H1 (cell line): ENCODE measurements at regions not wholly inside any gene's neighbourhood (a gene's known extent, or its start where the extent isn't known, plus 50 kb on each side); places are given as distances from the start of the nearest gene placed in this dataset.

Source experiments
- CREB1 ChIP-seq: IDR thresholded peaks from 2 replicates; pipeline ENCODE4 v1.6.1; 2012; ENCODE audit warnings: inconsistent platforms
- CTBP2 ChIP-seq: IDR thresholded peaks from 2 replicates; pipeline ENCODE4 v1.7.0; 2011; ENCODE audit warnings: borderline replicate concordance, mild to moderate bottlenecking, moderate library complexity, mixed read lengths, low read length; ENCODE audit not compliant: insufficient read depth, insufficient read length
- EGR1 ChIP-seq: IDR thresholded peaks from 2 replicates; pipeline ENCODE4 v1.6.1; 2011; ENCODE audit warnings: low read depth, low read length, borderline replicate concordance
- FOSL1 ChIP-seq: IDR thresholded peaks from 2 replicates; pipeline ENCODE4 v1.6.1; 2011; ENCODE audit warnings: mild to moderate bottlenecking, low read depth, low read length, moderate library complexity; ENCODE audit not compliant: insufficient read depth
- NRF1 ChIP-seq: IDR thresholded peaks from 2 replicates; pipeline ENCODE4 v1.6.1; 2011; ENCODE audit warnings: mild to moderate bottlenecking, low read depth, low read length, improper control_type of control experiment
- RBBP5 ChIP-seq: IDR thresholded peaks from 2 replicates; pipeline ENCODE4 v1.7.1; 2012; ENCODE audit warnings: low read depth, mild to moderate bottlenecking, inconsistent platforms, low read length, moderate library complexity, borderline replicate concordance
- SAP30 ChIP-seq: fragments of 300-600 bp; sonication (generic); IDR thresholded peaks from 2 replicates; pipeline ENCODE4 v1.7.1; 2012; ENCODE audit warnings: low read length, moderate library complexity, mild to moderate bottlenecking, inconsistent platforms; ENCODE audit not compliant: insufficient read depth, insufficient replicate concordance
- SUZ12 ChIP-seq: fragments of 200-600 bp; sonication (generic); IDR thresholded peaks from 2 replicates; pipeline ENCODE4 v1.6.1; 2012; ENCODE audit warnings: mild to moderate bottlenecking, inconsistent platforms, low read length, moderate library complexity, mixed read lengths
- TAF1 ChIP-seq: IDR thresholded peaks from 2 replicates; pipeline ENCODE4 v1.6.1; 2011; ENCODE audit warnings: mild to moderate bottlenecking, low read depth, low read length
- TBP ChIP-seq: IDR thresholded peaks from 2 replicates; pipeline ENCODE4 v1.6.1; 2011; ENCODE audit warnings: low read depth, low read length, improper control_type of control experiment
- TF ChIP-seq, protein P1 (sequence below): fragments of 300-600 bp; sonication (generic); IDR thresholded peaks from 2 replicates; pipeline ENCODE4 v1.7.1; 2012; ENCODE audit warnings: low read length, moderate library complexity, mild to moderate bottlenecking, inconsistent platforms; ENCODE audit not compliant: insufficient replicate concordance
- TF ChIP-seq, protein P2 (sequence below): IDR thresholded peaks from 2 replicates; pipeline ENCODE4 v1.6.1; 2012; ENCODE audit warnings: inconsistent platforms

- TF ChIP-seq, protein P1, sequence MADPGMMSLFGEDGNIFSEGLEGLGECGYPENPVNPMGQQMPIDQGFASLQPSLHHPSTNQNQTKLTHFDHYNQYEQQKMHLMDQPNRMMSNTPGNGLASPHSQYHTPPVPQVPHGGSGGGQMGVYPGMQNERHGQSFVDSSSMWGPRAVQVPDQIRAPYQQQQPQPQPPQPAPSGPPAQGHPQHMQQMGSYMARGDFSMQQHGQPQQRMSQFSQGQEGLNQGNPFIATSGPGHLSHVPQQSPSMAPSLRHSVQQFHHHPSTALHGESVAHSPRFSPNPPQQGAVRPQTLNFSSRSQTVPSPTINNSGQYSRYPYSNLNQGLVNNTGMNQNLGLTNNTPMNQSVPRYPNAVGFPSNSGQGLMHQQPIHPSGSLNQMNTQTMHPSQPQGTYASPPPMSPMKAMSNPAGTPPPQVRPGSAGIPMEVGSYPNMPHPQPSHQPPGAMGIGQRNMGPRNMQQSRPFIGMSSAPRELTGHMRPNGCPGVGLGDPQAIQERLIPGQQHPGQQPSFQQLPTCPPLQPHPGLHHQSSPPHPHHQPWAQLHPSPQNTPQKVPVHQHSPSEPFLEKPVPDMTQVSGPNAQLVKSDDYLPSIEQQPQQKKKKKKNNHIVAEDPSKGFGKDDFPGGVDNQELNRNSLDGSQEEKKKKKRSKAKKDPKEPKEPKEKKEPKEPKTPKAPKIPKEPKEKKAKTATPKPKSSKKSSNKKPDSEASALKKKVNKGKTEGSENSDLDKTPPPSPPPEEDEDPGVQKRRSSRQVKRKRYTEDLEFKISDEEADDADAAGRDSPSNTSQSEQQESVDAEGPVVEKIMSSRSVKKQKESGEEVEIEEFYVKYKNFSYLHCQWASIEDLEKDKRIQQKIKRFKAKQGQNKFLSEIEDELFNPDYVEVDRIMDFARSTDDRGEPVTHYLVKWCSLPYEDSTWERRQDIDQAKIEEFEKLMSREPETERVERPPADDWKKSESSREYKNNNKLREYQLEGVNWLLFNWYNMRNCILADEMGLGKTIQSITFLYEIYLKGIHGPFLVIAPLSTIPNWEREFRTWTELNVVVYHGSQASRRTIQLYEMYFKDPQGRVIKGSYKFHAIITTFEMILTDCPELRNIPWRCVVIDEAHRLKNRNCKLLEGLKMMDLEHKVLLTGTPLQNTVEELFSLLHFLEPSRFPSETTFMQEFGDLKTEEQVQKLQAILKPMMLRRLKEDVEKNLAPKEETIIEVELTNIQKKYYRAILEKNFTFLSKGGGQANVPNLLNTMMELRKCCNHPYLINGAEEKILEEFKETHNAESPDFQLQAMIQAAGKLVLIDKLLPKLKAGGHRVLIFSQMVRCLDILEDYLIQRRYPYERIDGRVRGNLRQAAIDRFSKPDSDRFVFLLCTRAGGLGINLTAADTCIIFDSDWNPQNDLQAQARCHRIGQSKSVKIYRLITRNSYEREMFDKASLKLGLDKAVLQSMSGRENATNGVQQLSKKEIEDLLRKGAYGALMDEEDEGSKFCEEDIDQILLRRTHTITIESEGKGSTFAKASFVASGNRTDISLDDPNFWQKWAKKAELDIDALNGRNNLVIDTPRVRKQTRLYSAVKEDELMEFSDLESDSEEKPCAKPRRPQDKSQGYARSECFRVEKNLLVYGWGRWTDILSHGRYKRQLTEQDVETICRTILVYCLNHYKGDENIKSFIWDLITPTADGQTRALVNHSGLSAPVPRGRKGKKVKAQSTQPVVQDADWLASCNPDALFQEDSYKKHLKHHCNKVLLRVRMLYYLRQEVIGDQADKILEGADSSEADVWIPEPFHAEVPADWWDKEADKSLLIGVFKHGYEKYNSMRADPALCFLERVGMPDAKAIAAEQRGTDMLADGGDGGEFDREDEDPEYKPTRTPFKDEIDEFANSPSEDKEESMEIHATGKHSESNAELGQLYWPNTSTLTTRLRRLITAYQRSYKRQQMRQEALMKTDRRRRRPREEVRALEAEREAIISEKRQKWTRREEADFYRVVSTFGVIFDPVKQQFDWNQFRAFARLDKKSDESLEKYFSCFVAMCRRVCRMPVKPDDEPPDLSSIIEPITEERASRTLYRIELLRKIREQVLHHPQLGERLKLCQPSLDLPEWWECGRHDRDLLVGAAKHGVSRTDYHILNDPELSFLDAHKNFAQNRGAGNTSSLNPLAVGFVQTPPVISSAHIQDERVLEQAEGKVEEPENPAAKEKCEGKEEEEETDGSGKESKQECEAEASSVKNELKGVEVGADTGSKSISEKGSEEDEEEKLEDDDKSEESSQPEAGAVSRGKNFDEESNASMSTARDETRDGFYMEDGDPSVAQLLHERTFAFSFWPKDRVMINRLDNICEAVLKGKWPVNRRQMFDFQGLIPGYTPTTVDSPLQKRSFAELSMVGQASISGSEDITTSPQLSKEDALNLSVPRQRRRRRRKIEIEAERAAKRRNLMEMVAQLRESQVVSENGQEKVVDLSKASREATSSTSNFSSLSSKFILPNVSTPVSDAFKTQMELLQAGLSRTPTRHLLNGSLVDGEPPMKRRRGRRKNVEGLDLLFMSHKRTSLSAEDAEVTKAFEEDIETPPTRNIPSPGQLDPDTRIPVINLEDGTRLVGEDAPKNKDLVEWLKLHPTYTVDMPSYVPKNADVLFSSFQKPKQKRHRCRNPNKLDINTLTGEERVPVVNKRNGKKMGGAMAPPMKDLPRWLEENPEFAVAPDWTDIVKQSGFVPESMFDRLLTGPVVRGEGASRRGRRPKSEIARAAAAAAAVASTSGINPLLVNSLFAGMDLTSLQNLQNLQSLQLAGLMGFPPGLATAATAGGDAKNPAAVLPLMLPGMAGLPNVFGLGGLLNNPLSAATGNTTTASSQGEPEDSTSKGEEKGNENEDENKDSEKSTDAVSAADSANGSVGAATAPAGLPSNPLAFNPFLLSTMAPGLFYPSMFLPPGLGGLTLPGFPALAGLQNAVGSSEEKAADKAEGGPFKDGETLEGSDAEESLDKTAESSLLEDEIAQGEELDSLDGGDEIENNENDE = no peak
- TF ChIP-seq CTBP2 (no peak), NRF1 (no peak), SAP30 (no peak), EGR1 (no peak), CREB1 (no peak), RBBP5 (no peak), FOSL1 (no peak), SUZ12 (no peak), TBP (no peak), TAF1 (no peak)
- TF ChIP-seq, protein P2, sequence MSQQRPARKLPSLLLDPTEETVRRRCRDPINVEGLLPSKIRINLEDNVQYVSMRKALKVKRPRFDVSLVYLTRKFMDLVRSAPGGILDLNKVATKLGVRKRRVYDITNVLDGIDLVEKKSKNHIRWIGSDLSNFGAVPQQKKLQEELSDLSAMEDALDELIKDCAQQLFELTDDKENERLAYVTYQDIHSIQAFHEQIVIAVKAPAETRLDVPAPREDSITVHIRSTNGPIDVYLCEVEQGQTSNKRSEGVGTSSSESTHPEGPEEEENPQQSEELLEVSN = no peak
Measured at GRCh38 chr10:37534166-37534565, 323.2 kb downstream of the ZNF248 start (continued).
